H9 (cell line): ENCODE measurements at regions not wholly inside any gene's neighbourhood (a gene's known extent, or its start where the extent isn't known, plus 50 kb on each side); places are given as distances from the start of the nearest gene placed in this dataset.

Source experiments
- DNase-seq: peaks from one replicate; pipeline ENCODE4 v3.0.0-alpha.2; 2017
- H2AFZ ChIP-seq: one replicate; pipeline ENCODE4 v1.6.1; 2013; ENCODE audit warnings: mild to moderate bottlenecking, low read length, control low read depth, moderate library complexity
- H2AK5ac ChIP-seq: 2 replicates; pipeline ENCODE4 v1.6.1; 2013; ENCODE audit warnings: low read length, control low read depth, mixed read lengths; ENCODE audit not compliant: insufficient read length
- H2BK120ac ChIP-seq: one replicate; pipeline ENCODE4 v1.6.1; 2013; ENCODE audit warnings: low read depth, mild to moderate bottlenecking, low read length, control low read depth, inconsistent platforms; ENCODE audit not compliant: poor library complexity, severe bottlenecking
- H2BK12ac ChIP-seq: 2 replicates; pipeline ENCODE4 v1.6.1; 2013; ENCODE audit warnings: low read length, control low read depth, mixed read lengths, low read depth; ENCODE audit not compliant: insufficient read length
- H2BK15ac ChIP-seq: 2 replicates; pipeline ENCODE4 v1.6.1; 2013; ENCODE audit warnings: low read depth, low read length, control low read depth
- H2BK20ac ChIP-seq: one replicate; pipeline ENCODE4 v1.6.1; 2013; ENCODE audit warnings: low read depth, mild to moderate bottlenecking, low read length, control low read depth, inconsistent platforms; ENCODE audit not compliant: poor library complexity, severe bottlenecking
- H2BK5ac ChIP-seq: 2 replicates; pipeline ENCODE4 v1.6.1; 2013; ENCODE audit warnings: low read length, control low read depth, mixed read lengths; ENCODE audit not compliant: insufficient read length
- H3K14ac ChIP-seq: 2 replicates; pipeline ENCODE4 v1.6.1; 2013; ENCODE audit warnings: low read length, control low read depth; ENCODE audit not compliant: insufficient read depth
- H3K18ac ChIP-seq: 2 replicates; pipeline ENCODE4 v1.6.1; 2013; ENCODE audit warnings: low read depth, mild to moderate bottlenecking, mixed read lengths, low read length, control low read depth; ENCODE audit not compliant: insufficient read length
- H3K23ac ChIP-seq: 2 replicates; pipeline ENCODE4 v1.6.1; 2013; ENCODE audit warnings: low read length, control low read depth, mixed read lengths, low read depth; ENCODE audit not compliant: insufficient read length
- H3K23me2 ChIP-seq: 2 replicates; pipeline ENCODE4 v1.6.1; 2013; ENCODE audit warnings: low read depth, mild to moderate bottlenecking, mixed read lengths, low read length, control low read depth; ENCODE audit not compliant: insufficient read length, poor library complexity, severe bottlenecking
- H3K27ac ChIP-seq: 2 replicates; pipeline ENCODE4 v1.5.1; 2013; ENCODE audit warnings: low read length, control low read depth, mixed read lengths, low read depth; ENCODE audit not compliant: insufficient read length
- H3K27me3 ChIP-seq: 2 replicates; pipeline ENCODE4 v1.6.1; 2013; ENCODE audit warnings: low read length, control low read depth, inconsistent platforms; ENCODE audit not compliant: insufficient read depth
- H3K4ac ChIP-seq: 2 replicates; pipeline ENCODE4 v1.6.1; 2013; ENCODE audit warnings: low read depth, mild to moderate bottlenecking, control low read depth, inconsistent platforms, low read length, moderate library complexity
- H3K4me1 ChIP-seq: 2 replicates; pipeline ENCODE4 v1.6.1; 2013; ENCODE audit warnings: low read length, control low read depth, inconsistent platforms; ENCODE audit not compliant: insufficient read depth
- H3K4me2 ChIP-seq: 2 replicates; pipeline ENCODE4 v1.6.1; 2013; ENCODE audit warnings: low read length, control low read depth, mixed read lengths; ENCODE audit not compliant: insufficient read length, insufficient read depth
- H3K56ac ChIP-seq: 2 replicates; pipeline ENCODE4 v1.6.1; 2013; ENCODE audit warnings: low read depth, mild to moderate bottlenecking, mixed read lengths, low read length, control low read depth; ENCODE audit not compliant: insufficient read length
- H3K79me1 ChIP-seq: 2 replicates; pipeline ENCODE4 v1.6.1; 2013; ENCODE audit warnings: low read depth, mild to moderate bottlenecking, moderate library complexity, low read length, control low read depth, inconsistent platforms; ENCODE audit not compliant: insufficient read depth, poor library complexity, severe bottlenecking
- H3K79me2 ChIP-seq: 2 replicates; pipeline ENCODE4 v1.6.1; 2013; ENCODE audit warnings: low read length, control low read depth, inconsistent platforms; ENCODE audit not compliant: insufficient read depth
- H3K9ac ChIP-seq: 2 replicates; pipeline ENCODE4 v1.6.1; 2013; ENCODE audit warnings: low read length, control low read depth, mixed read lengths; ENCODE audit not compliant: insufficient read length; ENCODE audit errors: extremely low read depth
- H3K9me3 ChIP-seq: one replicate; pipeline ENCODE4 v1.6.1; 2013; ENCODE audit warnings: low read depth, low read length, inconsistent platforms; ENCODE audit not compliant: control insufficient read depth
- H3T11ph ChIP-seq: one replicate; pipeline ENCODE4 v1.6.1; 2013; ENCODE audit warnings: mild to moderate bottlenecking, low read length, control low read depth, inconsistent platforms
- H4K20me1 ChIP-seq: one replicate; pipeline ENCODE4 v1.6.1; 2013; ENCODE audit not compliant: control insufficient read depth, insufficient read length, insufficient read depth
- H4K5ac ChIP-seq: 2 replicates; pipeline ENCODE4 v1.6.1; 2013; ENCODE audit warnings: low read depth, mild to moderate bottlenecking, mixed read lengths, low read length, control low read depth; ENCODE audit not compliant: insufficient read length
- H4K8ac ChIP-seq: replicated peaks from 2 replicates; pipeline ENCODE4 v1.6.1; 2013; ENCODE audit warnings: low read length, control low read depth, mixed read lengths, low read depth; ENCODE audit not compliant: insufficient read length
- H4K91ac ChIP-seq: 2 replicates; pipeline ENCODE4 v1.6.1; 2013; ENCODE audit warnings: low read depth, mild to moderate bottlenecking, moderate library complexity, mixed read lengths, low read length, control low read depth; ENCODE audit not compliant: insufficient read length
- H3K27ac Mint-ChIP-seq, 3 experiments: 2 replicates in 2 of 3; 3 replicates in 1 of 3; pipeline ENCODE4 v1.8.0; 2020 to 2021; ENCODE audit warnings: mixed read lengths in 3 of 3, mild to moderate bottlenecking in 1 of 3, moderate library complexity in 1 of 3
- H3K27me3 Mint-ChIP-seq: 2 replicates; pipeline ENCODE4 v1.8.0; 2021; ENCODE audit warnings: low read depth, mild to moderate bottlenecking, moderate library complexity, mixed read lengths
- H3K36me3 Mint-ChIP-seq, 3 experiments: 2 replicates in 2 of 3; 3 replicates in 1 of 3; pipeline ENCODE4 v1.8.0; 2020 to 2021; ENCODE audit warnings: low read depth in 3 of 3, mixed read lengths in 3 of 3; ENCODE audit not compliant: insufficient read depth in 1 of 3
- H3K4me1 Mint-ChIP-seq, 2 experiments: 2 replicates each; pipeline ENCODE4 v1.8.0; 2020; ENCODE audit warnings: mixed read lengths in 2 of 2
- H3K4me3 Mint-ChIP-seq, 2 experiments: 2 replicates in 1 of 2; 3 replicates in 1 of 2; pipeline ENCODE4 v1.8.0; 2020 to 2021; ENCODE audit warnings: mild to moderate bottlenecking in 2 of 2, mixed read lengths in 2 of 2, moderate library complexity in 1 of 2
- H3K9me3 Mint-ChIP-seq, 2 experiments: 2 replicates in 1 of 2; 3 replicates in 1 of 2; pipeline ENCODE4 v1.8.0; 2020; ENCODE audit warnings: mild to moderate bottlenecking in 2 of 2, mixed read lengths in 2 of 2, moderate library complexity in 1 of 2
- CTCF ChIP-seq: fragments of 200-600 bp; sonication (generic); conservative IDR thresholded peaks from 3 replicates; pipeline ENCODE4 v1.8.0; 2021; ENCODE audit warnings: antibody characterized with exemption, mild to moderate bottlenecking
- WGBS: extraction: QIAGEN DNeasy Blood & Tissue Kit; methylation state at CpG from one replicate; pipeline ENCODE4 v1.1.7; 2013; ENCODE audit warnings: missing lambda C conversion rate, low lambda C conversion rate, mixed read lengths; ENCODE audit not compliant: insufficient read length; ENCODE audit errors: extremely low coverage; 5-methylcytosine and 5-hydroxymethylcytosine counted together

DNA sequence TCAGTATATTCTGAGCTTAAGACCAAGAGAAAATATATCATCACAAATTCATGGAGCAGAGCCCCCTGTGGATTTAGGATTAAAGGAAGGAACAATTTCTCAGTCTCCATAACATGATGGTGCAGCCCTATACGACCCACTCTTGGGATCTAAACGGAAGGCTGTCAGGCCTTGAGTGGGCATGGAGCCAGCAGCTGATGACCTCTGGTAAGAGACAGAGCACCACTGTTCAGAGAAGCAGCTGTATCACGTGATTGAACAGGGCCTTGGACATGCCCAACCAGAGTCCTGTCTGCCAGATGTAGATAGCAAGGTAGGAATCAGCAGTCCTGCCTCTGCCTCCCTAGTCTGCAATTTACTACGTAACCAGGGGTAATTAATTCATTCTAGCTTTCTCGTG, 259.4 kb upstream of the POU3F2 start:
- WGBS = no CpG with 5 or more reads among the region's 5 CpGs
- H3K23ac ChIP-seq = no peak overlapping the region

More for the DNA sequence above, 259.4 kb upstream of the POU3F2 start:
- no peak overlapping the region for H3T11ph ChIP-seq
- no peaks in the 10 kb centered on the region for H3K9me3 Mint-ChIP-seq
- no peak for DNase-seq
- no peak overlapping the region for H3K9ac ChIP-seq
- H4K91ac ChIP-seq = no peak overlapping the region
- H3K27me3 Mint-ChIP-seq = no peaks in the 10 kb centered on the region
- TF ChIP-seq CTCF = no peak
- no peak overlapping the region for H3K4me3 Mint-ChIP-seq
- H2AFZ ChIP-seq = no peak overlapping the region
- no peak overlapping the region for H4K8ac ChIP-seq
- H2BK15ac ChIP-seq = no peak overlapping the region
- H3K27ac Mint-ChIP-seq = no peak overlapping the region; a peak in 1 of 7 replicates
- H3K9me3 ChIP-seq = no peaks in the 10 kb centered on the region
- H2BK12ac ChIP-seq = no peak overlapping the region
- no peaks in the 10 kb centered on the region for H4K20me1 ChIP-seq
- H3K4me2 ChIP-seq = no peak overlapping the region
- H3K4ac ChIP-seq = no peak overlapping the region
- H3K79me1 ChIP-seq = no peaks in the 10 kb centered on the region
- no peak overlapping the region for H3K18ac ChIP-seq
- no peak overlapping the region for H3K56ac ChIP-seq
- H3K27me3 ChIP-seq = no peaks in the 10 kb centered on the region
- no peaks in the 10 kb centered on the region for H3K23me2 ChIP-seq
- H3K4me1 ChIP-seq = no peaks in the 10 kb centered on the region
- no peaks in the 10 kb centered on the region for H3K79me2 ChIP-seq
- H3K27ac ChIP-seq = no peak overlapping the region
- no peak overlapping the region for H2AK5ac ChIP-seq
- no peak overlapping the region for H2BK120ac ChIP-seq
- no peaks in the 10 kb centered on the region for H3K4me1 Mint-ChIP-seq
- no peaks in the 10 kb centered on the region for H3K36me3 Mint-ChIP-seq
- H2BK5ac ChIP-seq = no peak overlapping the region
- no peak overlapping the region for H2BK20ac ChIP-seq
- H3K14ac ChIP-seq = no peak overlapping the region
- no peak overlapping the region for H4K5ac ChIP-seq
